HG03469 (cell line): ENCODE measurements at regions not wholly inside any gene's neighbourhood (a gene's known extent, or its start where the extent isn't known, plus 50 kb on each side); places are given as distances from the start of the nearest gene placed in this dataset.
"Not testable (repeated sequence)": the region's sequence is repeated elsewhere in the genome, so short reads cannot be mapped to it uniquely, and the experiment has no call there.

Experiments used
- ATAC-seq: cut with Tn5 transposase; IDR thresholded peaks from one replicate; pipeline ENCODE4 v1.9.1; 2021; ENCODE audit warnings: mild to moderate bottlenecking, moderate library complexity, moderate number of reproducible peaks; ENCODE audit not compliant: unreplicated experiment

DNA sequence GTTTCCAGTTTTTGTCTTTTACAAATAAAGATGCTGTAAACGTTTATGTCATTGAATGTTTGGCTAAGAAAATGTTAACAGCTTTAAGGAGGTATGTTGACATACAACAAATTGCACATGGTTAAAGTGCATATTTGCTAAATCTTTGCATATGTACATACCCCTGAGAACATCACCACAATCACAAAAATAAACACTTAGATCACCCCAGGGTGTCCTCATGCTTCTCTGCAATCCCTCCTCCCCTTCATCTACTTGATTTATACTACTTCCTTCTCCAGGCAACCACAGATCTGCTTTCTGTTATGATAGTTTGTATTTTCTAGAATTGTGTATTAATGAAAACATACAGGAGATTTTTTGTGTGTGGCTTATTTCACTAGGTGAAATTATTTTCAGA, 209.5 kb downstream of the GLRX3 start:
- ATAC-seq: no peak

DNA sequence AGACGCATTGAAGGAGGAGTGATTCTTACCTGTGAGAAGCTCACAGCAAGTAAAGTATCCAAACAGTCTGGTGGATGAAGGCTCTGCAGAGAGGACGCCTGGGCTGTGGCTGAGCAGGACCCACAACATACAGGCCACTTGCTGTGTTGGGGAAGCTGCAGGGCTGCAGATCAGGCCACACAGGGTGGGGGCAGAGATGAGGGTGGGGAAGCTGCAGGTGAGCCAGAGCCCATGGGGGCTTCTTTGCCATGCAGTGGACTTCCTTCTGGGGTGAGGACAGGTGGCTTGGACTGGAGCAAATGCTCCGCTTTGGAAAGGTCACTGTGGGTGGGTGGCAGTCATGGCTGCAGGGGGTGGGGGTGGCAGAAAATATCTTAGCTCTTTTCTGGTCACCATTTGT, 214.8 kb downstream of the GLRX3 start:
- ATAC-seq: no peak

DNA sequence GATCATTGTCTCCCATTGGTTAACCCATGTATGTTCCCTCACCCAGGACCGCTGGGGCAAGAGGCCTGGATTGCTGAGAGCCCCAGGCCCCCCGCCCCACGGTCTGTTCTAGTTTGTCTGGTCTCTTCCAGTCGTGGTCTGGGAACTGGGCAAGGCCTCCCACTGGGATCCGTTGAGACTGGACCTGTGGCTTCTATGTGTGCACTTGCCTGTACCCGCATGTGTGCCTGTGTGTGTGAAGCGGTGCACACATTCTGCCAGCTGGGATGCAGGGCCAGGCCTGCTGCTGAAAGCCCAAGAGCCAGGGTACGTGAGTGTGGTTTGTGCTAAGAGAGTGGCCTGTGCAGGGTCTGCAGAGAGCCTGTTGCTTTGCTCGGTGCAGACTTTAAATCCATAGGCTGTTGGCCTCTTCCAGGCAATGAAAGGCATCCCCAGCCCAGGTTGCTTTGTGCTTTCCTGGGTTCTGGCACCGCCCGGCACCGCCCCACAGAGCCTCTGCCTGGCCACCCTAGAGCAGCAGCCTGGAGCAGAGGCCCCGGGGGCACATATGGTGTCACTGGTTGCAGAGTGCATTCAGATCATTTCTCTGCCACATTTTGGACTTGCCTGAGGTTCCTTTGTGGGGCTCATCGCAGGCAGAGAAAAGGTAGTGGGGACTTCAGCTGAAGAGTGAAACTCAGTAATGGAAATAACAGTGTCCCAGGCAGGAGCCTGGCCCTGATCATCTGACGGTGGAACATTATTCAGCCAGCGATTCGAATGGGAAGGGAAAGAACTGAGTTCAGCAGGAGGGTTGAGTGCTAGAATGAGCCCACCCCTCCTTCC, 215.5 kb downstream of the GLRX3 start:
- ATAC-seq: no peak

DNA sequence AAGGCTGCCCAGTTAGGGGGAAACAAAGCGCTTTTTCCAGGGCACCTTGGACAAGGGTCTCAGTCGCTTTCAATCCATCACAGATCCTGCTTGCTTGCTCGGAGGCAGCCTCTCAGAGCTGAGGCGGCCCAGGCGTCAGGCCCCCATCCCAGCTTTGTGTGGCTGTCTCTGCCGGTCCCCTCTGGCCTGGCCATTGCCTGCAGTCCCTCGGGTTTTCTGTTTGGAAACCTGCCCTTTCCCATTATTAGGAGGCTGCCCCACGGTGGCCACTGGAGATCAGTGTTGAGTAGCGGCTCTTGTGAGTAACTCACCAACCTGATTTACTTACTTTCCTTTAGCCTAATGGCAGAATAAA, 216.1 kb downstream of the GLRX3 start:
- no peak for ATAC-seq

DNA sequence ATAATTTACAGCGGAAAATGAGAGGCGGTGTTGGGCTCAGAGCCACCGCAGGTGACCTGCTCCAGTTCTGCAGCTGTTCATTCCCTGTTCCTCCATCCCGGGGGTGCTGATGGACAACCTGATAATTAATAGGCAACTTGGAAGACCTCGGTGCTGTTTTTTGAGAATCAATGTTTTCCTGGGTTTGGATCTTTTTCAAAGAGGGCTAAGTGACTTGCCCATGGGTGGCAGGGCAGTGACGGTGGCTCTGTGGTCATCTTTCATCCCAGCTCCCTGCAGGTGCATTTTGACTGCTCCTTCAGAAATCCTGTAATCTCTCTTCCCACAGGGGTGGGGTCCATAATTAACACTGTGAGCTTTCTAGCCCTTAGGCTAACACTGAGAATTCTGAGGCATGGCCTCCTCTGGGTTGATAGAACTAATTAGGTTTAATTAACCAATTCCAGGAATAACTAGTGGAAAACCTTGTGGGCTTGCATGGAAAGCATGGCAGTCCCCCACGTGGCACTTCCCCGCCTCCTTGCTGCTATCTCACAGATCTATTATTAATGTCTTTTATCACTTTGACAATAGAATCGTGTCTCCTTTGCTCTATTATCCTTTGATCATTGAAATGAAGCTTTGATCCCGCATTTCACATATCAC, 217.9 kb downstream of the GLRX3 start:
- no peak for ATAC-seq

DNA sequence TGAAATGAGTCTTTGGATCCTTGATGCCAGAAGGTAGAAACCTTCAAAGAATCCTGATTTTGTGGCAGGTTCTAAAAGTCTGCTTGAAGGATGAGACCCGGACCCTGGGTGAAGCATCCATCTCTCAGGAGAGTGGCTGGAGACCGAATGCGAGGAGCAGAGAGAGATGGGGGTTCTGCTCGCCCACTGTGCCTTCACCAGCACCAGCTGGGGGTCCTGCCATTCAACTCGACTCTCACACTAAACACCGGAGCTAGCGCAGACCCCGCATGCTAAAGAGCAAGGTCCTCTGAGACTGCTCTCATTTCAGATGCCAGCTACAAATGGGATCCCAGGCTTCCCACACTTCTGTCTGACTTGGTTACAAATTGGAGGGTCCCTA, 218.4 kb downstream of the GLRX3 start:
- no peak for ATAC-seq

DNA sequence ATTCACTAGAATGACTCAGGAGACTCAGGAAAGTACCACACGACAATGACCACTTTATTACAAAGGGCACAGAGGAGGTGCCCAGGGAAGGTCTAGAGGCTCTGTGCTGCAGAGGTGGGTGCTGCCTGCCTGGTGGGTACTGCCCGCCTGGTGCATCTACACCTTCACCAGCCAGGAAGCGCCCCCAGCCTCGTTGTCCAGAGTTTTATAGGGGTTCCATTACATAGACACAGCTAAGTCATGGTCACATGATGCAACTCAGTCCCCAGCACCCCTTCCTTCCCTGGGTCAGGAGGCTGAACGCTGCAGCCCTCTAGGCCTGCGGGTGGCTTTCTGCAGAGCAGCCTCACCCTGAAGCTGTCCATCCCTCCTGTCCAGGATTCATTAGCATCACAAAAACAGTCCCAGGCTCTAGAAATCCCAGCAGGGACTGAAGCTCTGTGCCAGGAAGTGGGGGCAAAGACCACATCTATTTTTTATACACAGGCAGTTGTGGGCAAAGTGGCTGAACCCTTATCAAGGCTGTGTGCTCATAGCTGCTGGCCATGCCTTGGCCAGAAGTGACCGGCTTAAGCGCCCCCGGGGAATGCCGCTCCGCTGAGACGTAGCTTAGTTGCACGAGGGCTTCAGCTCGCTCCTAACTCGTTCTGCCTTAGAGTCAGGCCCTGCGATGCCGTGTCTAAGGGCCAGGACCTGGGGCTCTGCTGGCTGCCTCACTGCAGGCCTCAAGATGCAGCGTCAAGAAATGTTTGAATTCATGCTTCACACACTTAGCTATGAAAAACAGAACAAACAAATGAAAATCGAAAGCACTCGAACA, 219.0 kb downstream of the GLRX3 start:
- no peak for ATAC-seq

DNA sequence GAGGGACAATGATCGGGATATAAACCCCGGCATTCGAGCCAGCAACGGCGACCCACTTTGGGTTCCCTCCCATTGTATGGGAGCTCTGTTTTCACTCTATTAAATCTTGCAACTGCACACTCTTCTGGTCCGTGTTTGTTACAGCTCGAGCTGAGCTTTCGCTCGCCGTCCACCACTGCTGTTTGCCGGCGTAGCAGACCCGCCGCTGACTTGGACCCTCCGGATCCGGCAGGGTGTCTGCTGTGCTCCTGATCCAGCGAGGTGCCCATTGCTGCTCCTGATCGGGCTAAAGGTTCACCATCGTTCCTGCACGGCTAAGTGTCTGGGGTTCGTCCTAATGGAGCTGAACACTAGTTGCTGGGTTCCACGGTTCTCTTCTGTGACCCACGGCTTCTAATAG, 220.2 kb downstream of the GLRX3 start:
- ATAC-seq: not testable (repeated sequence)

DNA sequence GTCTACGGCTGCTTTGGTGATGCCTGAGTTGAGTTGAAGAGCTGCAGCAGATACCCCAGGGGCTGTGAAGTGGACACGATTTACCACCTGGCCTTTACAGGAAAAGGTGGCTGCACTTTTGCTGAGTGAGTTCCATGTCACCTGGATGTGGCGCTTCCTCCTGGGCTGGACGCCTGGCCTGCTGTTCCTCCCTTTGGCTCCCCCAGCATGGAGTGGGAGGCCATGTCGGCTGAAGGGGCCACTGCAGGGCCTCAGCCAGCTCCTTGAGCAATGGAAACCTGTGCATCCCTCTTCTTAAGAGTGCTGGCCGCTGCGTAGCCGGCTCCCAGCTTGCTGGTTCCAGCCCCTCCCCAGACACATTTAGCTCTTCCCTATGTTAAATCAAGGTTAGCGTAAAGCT, 221.0 kb downstream of the GLRX3 start:
- ATAC-seq: no peak

DNA sequence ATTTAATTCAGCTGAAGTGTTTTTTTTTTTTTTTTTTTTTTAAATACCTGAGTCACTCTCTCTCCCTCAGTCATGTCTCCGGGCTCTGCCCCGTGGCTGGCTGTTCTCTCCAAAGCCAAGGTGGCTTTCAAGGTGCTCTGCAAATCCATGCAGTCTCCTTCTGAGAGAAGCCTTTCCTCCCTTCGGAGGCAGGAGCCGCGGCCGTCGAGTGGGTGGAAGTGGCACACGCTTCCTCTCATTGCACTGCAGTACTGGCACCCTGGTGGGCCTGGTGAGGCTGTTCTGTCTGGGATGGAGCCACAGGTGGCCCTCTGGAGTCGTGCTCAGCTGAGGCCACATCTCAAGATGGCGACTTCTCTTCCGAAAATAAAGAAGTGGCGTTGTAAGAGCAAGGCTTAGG, 221.8 kb downstream of the GLRX3 start:
- no peak for ATAC-seq

DNA sequence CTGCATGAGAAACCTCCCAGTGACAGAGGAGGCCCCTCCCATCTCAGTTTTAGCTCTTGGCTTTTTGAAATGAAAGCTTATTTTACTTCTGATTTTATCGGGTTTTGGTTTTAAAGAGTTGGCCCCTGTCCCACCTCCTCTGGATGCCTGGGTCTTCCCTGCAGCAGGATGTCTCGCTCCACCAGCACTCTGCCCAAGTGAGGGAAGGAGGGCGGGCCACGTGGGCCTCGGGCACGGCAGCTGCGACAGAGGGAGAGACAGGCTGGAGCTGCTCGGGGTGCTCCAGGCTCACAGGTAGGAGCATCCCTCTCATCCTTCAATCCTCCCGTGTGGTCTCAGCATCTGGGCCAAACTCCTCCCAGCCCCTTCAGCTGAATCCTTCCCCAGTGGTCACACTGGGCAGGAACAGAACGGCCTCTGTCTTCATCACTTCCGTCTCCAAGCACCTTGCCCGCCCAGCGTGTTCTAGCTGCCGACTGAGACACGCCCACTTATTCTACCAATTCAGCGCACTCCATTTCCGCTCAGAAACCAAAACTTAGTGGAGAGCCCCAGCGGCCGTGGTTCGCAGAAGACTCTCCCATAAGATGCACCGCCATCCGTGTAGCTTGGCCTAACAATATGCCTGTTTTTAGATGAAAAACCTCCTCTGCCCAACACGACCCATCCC, 222.9 kb downstream of the GLRX3 start:
- ATAC-seq: no peak

DNA sequence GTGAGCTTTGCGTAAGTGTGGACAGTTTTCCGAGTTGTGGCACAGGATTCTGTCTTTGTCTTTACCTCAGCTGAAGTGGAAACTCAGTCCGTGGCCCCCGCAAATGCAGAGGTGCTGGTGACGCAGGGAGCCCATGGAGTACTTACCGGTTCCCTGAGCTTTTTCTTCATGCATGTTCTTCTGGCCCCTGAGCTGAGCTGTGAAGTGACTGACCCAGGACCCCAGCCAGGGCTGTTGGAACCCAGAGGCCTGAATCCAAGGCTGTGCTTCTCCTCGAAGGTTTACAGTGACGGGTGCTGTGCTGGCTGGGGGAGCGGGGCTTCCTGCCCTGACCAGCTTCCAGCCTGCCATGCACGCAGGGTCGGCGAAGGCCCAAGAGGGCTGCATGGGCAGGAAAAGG, 223.5 kb downstream of the GLRX3 start:
- no peak for ATAC-seq

DNA sequence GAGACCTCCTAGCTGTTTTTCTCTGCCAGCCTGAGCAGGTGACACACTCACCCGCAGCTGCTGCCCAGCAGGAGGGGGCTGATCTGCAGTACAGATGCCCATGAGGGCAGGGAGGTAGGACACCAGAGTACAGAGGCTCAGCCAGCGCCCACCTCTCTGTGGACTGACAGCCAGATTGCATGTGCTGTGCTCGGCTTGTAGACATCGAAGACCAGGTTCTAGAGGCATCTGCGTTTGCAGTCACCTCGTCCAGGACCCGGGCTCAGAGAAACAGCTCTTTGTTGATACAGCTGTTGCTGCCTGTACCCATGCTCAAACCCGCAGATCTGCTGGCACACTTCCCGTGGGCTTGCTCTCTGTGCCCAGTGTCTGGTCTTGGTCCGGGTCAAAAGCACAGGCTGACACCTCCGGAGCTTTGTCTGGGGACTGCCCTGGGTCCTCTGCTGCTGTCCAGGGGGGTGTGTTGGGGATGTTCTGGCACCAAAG, 224.7 kb downstream of the GLRX3 start:
- no peak for ATAC-seq

DNA sequence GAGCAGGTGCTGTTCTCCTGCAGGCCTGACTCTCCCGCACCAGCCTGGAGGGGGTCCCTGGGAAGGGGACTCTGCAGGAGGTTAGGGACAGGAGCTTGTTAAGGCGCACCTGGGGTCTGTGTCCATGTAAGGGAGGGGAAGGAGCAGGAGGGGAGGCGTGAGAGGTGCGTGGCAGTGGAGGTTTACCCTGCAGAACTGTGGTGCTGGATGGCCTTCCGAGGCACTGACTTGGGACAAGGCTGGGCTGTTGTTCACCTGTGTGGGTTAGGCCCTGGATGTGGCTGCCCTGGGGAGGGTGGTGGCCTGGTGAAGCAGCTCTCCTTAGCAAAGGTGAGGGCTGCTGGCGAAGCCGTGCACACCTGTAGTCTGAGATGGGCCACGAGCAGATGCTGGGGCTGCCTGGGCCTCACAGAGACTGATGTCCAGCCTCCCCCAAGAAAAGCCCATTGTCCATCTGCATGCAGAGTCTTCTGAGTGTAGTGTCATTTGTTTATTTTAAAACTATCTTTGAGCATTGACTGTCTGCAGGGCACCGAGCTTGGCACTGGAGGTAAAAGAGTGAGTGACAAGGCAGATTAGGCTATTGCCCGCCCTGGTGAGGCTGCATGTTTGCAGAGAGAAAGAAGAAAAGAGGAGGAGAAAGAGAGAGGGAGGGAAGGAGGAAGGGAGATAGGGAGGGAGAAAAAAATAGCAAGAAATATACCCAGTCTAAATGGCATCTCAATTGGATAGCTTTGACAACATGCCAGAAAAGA, 225.3 kb downstream of the GLRX3 start:
- no peak for ATAC-seq

DNA sequence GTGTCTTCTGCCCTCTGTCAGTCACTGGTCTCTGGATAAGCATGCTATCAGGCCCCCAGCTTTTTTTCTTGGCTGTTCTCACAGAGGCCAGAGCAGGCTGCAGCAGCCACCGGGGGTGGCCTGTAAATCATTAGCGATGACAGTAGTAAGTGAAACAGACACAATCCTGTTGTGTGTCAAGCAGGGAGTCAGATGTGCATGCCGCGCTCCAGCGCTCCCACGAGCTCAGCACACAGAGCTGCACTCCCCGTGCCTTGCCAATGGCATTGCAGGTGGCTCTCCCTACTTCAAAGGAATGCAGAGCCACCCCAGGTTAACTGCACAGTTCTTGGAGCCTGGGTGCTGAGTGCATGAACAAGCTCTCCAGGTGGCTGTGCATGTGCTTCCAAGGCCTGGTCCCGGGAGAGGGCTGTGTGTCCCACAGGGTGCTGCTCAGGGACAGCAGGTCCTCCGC, 226.1 kb downstream of the GLRX3 start:
- ATAC-seq: no peak

DNA sequence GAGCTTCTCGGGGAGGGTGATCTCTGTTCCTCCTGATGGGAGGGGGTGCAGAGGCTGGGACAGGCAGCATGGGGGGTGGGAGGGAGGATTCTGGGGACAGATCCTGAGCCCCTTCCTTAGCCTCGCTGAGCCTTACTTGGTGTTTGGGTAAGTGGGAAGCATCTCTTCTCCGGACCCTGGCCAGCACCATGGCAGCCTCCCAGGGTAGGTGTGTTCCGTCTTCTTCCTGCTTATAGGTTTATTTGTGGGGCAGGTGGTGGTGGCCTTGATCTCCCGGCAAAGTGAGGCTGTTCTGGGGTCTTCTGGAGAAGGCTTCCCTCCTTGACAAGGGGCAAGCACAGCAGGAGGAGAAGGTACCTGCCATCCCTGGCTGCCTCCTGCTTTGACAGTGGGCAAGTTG, 226.9 kb downstream of the GLRX3 start:
- no peak for ATAC-seq

DNA sequence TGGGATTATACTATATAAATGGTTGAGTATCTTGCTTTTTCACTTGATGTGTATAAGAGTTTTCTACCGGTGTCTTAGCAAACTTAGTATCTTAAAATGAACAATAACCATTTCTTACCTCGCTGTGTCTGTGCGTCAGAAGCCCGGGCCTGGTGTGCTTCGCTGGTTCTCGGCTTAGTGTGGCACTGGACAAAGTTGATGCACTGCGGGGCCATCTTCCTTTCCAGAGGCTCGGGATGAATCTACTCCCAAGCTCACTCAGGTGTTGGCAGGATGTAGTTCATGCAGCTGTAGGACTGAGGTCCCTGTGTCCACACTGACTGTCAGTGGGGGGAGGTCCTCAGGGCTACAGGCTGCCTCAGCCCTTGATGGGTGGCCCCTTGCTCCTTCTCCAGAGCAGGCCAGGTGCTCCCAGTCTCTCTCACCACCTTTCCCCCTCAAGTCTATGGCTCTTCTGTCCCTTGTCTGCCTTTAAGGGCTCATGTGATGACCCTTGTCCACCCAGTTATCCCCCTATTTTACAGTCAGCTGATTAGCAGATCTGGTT, 227.8 kb downstream of the GLRX3 start:
- no peak for ATAC-seq

DNA sequence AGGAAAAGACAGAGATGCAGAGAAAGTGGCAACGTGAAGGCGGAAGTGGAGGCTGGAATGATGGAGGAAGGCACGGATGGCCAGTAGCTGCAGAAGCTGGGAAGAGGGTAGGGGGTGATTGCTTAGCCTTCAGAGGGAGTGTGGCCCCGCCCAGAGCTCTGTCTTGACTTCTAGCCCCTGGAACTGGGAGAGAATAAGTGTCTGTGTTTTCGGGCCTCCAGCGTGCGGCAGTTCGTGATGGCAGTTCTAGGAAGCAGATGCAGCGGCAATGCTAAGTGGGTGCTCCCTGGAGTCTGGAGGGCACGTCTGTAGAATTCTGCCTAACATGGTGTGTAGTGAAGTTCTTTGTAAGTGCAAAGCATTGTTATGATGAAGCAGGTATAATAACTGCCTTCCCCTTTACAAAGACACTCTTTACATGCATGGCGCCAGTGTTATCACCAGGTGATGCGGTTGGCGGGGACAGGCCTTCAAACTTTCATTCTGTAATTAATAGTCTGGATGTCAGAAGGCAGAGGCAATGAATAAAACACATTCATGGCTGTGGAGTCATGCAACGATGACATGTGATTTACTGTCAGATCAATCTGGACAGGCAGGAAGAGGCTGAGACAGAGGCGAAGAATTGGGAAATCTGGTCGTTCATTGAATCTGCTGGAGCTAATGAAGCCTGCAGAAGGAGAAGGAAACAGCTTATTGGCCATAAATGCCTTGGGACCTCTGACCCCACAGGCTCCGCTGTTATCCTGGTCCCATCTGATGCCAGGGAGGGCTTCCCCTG, 228.6 kb downstream of the GLRX3 start:
- no peak for ATAC-seq
